WTC11 (cell line): ENCODE measurements at regions not wholly inside any gene's neighbourhood (a gene's known extent, or its start where the extent isn't known, plus 50 kb on each side); places are given as distances from the start of the nearest gene placed in this dataset.

Experiments
- ATF1 ChIP-seq: sonication (generic); formaldehyde crosslinking; IDR thresholded peaks from 2 replicates; pipeline ENCODE4 v1.8.1; 2023; ENCODE audit warnings: mild to moderate bottlenecking, moderate library complexity, missing genetic modification reagents
- ATF3 ChIP-seq: sonication (generic); formaldehyde crosslinking; conservative IDR thresholded peaks from 2 replicates; pipeline ENCODE4 v1.8.1; 2022; ENCODE audit warnings: mild to moderate bottlenecking, missing genetic modification reagents
- CREM ChIP-seq: sonication (generic); formaldehyde crosslinking; IDR thresholded peaks from 2 replicates; pipeline ENCODE4 v1.8.1; 2022; ENCODE audit warnings: mild to moderate bottlenecking, missing genetic modification reagents, moderate library complexity
- CTCF ChIP-seq: fragments of 200-600 bp; IDR thresholded peaks from 2 replicates; pipeline ENCODE4 v1.8.0; 2022; ENCODE audit warnings: antibody characterized with exemption
- E2F5 ChIP-seq: sonication (generic); formaldehyde crosslinking; IDR thresholded peaks from 2 replicates; pipeline ENCODE4 v1.8.1; 2022; ENCODE audit warnings: mild to moderate bottlenecking, moderate library complexity, missing genetic modification reagents
- ESRRA ChIP-seq: sonication (generic); formaldehyde crosslinking; IDR thresholded peaks from 2 replicates; pipeline ENCODE4 v1.8.1; 2022; ENCODE audit warnings: mild to moderate bottlenecking, missing genetic modification reagents, borderline replicate concordance
- FOXK1 ChIP-seq: sonication (generic); formaldehyde crosslinking; IDR thresholded peaks from 2 replicates; pipeline ENCODE4 v1.8.0; 2022; ENCODE audit warnings: mild to moderate bottlenecking, moderate library complexity, missing genetic modification reagents
- GABPB1 ChIP-seq: sonication (generic); formaldehyde crosslinking; IDR thresholded peaks from 2 replicates; pipeline ENCODE4 v1.8.1; 2023; ENCODE audit warnings: mild to moderate bottlenecking, missing genetic modification reagents
- NR1H2 ChIP-seq: sonication (generic); formaldehyde crosslinking; IDR thresholded peaks from 2 replicates; pipeline ENCODE4 v1.9.0; 2021; ENCODE audit warnings: mild to moderate bottlenecking, moderate library complexity, missing genetic modification reagents
- ZBTB21 ChIP-seq: sonication (generic); formaldehyde crosslinking; IDR thresholded peaks from 2 replicates; pipeline ENCODE4 v1.8.1; 2023; ENCODE audit warnings: mild to moderate bottlenecking, missing genetic modification reagents, borderline replicate concordance
- ZBTB43 ChIP-seq: sonication (generic); formaldehyde crosslinking; IDR thresholded peaks from 2 replicates; pipeline ENCODE4 v1.8.1; 2023; ENCODE audit warnings: mild to moderate bottlenecking, missing genetic modification reagents
- ZNF138 ChIP-seq: sonication (generic); formaldehyde crosslinking; conservative IDR thresholded peaks from 2 replicates; pipeline ENCODE4 v1.8.1; 2022; ENCODE audit warnings: mild to moderate bottlenecking, moderate library complexity, missing genetic modification reagents
- TF ChIP-seq, protein P1 (sequence below): sonication (generic); formaldehyde crosslinking; IDR thresholded peaks from 2 replicates; pipeline ENCODE4 v1.8.1; 2022; ENCODE audit warnings: mild to moderate bottlenecking, missing genetic modification reagents, moderate library complexity, borderline replicate concordance

- no peak for TF ChIP-seq ZBTB21 (CRISPR knock-in tag)
- TF ChIP-seq ZBTB43 (CRISPR knock-in tag) = no peak
- no peak for TF ChIP-seq CTCF
- no peak for TF ChIP-seq ESRRA (CRISPR knock-in tag)
- TF ChIP-seq NR1H2 = no peak
- no peak for TF ChIP-seq FOXK1 (CRISPR knock-in tag)
- TF ChIP-seq E2F5 (CRISPR knock-in tag) = no peak
- no peak for TF ChIP-seq ATF3
- TF ChIP-seq ZNF138 = no peak
- TF ChIP-seq GABPB1 (CRISPR knock-in tag) = no peak
- no peak for TF ChIP-seq ATF1 (CRISPR knock-in tag)
- TF ChIP-seq, protein P1, sequence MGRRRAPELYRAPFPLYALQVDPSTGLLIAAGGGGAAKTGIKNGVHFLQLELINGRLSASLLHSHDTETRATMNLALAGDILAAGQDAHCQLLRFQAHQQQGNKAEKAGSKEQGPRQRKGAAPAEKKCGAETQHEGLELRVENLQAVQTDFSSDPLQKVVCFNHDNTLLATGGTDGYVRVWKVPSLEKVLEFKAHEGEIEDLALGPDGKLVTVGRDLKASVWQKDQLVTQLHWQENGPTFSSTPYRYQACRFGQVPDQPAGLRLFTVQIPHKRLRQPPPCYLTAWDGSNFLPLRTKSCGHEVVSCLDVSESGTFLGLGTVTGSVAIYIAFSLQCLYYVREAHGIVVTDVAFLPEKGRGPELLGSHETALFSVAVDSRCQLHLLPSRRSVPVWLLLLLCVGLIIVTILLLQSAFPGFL (CRISPR knock-in tag) = no peak
- no peak for TF ChIP-seq CREM
Observed at GRCh38 chr22:48876951-48877350, 950.7 kb downstream of the BRD1 start.
